SHP77 treated with DMSO at 0.1 percent for 48 hours (cell line): ENCODE measurements at regions not wholly inside any gene's neighbourhood (a gene's known extent, or its start where the extent isn't known, plus 50 kb on each side); places are given as distances from the start of the nearest gene placed in this dataset.

Experiments used
- DNase-seq: peaks from one replicate; lab custom pipeline; 2025; lab: John Stamatoyannopoulos, UW

GRCh38 chr5:117299224-117299935 is 724.8 kb upstream of the SEMA6A start:
- no peak for DNase-seq

DNA sequence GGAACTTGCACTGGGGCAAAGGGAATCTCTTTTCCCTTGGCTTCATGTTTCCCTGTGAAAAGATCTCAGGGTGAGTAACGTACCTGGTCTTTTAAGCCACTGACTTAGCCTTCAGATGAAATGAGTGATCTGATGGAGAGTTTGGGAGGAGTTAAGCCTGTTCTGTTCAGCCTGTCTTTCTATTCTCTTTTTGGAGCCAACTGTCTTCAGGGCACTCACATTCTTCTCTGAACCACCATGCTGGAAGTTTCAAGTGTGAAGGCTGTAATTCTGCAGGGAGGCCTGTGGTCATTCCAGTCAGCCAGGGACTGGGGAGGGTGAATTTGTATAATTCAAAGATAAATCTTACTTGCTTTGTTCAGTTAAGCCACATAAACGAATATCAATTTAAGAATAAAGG is 722.2 kb upstream of the SEMA6A start:
- DNase-seq = no peak

DNA sequence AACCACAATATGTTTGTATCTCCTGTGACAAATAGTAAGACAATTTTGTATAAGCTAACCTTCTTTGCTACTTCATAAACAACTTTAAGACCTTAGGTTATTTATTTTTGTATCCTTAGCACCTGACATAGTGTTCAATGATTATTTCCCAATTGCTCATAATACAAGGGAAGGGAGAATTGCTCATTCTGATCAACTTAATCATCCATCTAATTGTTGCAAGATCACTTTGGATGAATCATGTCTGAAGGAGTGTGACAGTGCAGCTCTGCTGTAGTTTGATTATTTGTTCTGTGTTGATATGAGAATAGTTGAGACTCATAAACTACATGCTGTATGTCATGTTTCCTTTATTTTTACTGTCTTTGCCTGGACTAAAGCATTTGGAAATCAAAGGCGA is 721.3 kb upstream of the SEMA6A start:
- DNase-seq = no peak

- DNase-seq = no peak
Measured at GRCh38 chr5:117286813-117287212, 712.2 kb upstream of the SEMA6A start.

GRCh38 chr5:117271656-117272055 is 697.0 kb upstream of the SEMA6A start:
- no peak for DNase-seq

DNA sequence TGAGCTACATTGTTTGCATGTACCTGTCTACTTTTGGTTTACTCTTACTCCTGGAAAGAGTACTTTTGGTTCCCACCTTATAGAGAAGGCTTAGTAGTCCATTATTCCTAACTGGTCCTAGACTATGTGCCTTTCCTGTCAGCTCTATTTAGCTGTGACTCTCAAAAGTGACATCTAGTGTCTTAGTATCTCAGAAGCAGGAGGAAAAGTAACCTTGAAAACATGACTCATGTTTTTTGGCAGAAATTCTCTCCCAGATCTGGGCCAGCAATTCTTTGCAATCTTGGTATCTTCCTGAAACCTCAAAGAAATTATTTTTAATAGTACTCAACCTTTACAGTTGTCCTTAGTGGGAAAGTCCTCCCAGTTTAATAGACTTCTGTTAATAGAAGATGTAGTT is 691.7 kb upstream of the SEMA6A start:
- DNase-seq = no peak

GRCh38 chr5:117263231-117263630 is 688.6 kb upstream of the SEMA6A start:
- DNase-seq = no peak

DNA sequence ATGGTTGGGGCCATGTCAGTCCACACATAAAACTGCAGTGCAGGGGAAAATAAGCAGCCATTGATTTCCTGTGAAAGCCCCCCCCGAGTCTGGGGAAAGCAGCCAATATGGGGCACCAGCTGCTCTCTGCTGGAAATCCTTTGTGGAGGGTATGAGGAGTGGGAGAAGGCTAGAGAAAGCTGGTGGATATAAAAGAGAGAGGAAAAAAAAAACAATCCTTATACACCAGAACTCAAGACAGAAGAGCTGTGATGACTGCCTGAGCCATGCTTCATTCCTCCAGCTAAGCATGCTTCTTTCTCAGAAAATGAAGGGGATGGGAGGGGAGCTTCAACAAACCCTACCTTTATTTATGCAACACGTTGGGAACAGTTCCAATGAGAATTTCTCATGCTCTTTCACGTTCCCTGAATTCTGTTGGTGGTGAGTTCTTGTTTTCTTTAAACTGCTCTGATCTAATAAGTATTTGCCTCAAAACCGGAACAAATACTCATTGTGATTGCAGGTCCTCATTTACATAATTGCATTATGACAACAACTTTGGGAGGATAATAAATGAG is 688.0 kb upstream of the SEMA6A start:
- no peak for DNase-seq

DNA sequence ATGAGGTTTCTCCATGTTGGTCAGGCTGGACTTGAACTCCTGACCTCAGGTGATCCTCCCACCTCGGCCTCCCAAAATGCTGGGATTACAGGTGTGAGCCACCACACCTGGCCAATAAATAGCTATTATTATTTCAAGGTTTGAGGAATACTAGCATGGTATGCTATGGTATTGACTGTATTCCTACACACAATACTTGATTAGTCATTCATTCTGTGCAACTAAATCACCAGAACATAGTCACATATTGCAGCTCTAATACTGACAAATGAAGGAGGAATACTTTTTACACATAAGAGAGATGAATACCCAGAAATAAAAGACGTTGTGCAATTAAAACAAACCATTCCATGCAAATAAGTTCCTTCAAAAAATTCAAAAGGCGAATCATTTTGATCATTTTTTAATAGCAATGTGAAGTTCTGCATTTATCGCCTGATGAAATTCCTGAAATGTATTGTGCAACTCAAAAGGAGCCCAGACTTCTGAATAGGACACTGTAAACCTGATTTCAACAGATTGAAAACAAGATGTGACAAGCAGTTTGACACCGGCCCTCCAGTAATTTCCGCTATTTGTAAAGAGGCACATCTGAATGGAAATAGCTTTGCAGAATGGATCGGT is 687.4 kb upstream of the SEMA6A start:
- DNase-seq = no peak

DNA sequence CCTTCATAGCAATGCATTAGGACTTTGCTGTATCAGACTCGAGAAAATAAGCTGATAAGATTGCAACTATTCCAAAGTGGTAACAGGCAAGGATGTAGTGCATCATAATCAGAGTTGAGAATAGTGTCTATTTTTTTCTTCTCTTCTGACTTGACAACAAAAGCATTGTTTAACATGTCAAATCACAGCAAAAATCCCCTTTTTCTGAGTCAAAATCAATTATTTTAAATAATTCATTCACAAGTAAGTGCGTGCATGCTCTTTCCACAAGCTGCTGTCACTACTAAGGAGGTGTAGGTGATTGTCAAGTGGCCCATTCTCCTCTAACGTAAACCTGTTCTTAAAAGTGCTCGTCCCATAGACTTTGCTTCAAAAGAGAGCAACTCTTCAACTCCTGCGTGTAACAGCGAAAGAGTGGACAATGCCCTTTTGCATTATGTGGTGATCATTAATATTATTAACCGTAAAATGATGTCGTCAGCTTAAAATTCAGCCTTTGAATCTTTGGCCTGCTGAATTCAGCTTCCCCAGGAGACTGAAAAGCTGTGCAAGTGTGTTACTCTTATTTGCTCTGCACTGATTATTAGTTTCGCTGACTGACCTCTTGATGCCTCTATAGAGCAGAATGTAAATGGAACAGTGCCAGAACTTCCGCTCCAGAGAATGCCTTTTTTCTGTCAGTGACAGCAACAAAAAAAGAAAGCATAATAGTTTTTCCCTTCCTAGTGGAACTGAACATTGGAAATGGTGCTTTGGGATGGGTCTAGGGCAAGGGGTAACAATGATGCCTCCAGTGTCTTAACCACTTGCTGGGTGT is 680.8 kb upstream of the SEMA6A start:
- no peak for DNase-seq

GRCh38 chr5:117252566-117252965 is 677.9 kb upstream of the SEMA6A start:
- no peak for DNase-seq

DNA sequence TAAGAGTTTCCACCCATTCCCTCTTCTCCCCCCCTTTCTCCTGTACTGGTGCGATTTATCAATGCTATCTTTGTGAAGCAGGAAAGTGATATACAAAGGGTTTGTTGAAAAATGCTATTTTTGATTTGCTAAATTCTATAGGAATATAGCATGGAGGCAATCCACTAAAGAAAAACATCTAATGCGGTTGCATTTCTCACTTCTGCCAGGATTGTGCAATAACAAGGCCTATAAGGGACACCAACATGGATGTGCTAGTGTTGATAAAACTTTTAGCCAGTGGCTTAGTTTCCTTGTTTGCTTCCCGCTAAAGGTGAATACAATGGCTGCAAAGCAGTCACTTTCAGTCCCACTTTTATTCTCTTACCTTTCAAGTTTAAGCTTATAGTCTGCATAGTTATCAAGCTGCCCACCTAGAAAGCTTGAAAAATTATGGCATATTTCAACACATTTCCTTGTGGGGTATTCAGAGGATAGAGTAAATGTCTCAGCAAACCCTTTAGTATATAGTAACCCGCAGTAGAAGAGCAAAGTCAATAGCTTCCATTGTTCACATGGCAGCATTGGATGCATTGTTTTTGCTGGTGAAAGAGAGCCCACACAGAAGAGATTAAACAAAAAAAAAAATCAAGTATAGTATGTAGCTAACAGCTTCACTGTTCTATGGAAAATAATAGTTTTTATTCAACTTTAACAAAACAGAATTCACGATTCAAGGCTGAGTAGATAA is 674.6 kb upstream of the SEMA6A start:
- DNase-seq = no peak

- no peak for DNase-seq
Measured at GRCh38 chr5:117246424-117246823, 671.8 kb upstream of the SEMA6A start.

GRCh38 chr5:117245130-117245529 is 670.5 kb upstream of the SEMA6A start:
- DNase-seq = no peak

DNA sequence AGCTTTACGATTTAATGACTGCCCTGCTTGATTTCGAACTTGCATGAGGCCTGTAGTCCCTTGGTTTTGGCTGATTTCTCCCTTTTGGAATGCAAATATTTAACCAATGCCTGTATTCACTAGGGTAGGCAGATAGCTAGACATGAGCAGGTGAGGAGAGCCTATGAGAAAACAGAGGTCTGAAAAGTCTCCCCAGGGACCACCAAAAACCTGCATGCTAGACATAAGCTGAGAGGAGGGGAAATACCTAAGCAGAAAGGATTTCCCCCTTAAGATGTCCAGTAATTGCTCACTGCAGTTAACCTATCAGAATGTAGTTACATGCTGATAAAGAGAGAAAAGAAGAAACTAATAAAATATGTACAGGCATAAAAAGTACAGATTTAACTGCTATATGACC is 667.4 kb upstream of the SEMA6A start:
- no peak for DNase-seq

GRCh38 chr5:117236941-117237340 is 662.3 kb upstream of the SEMA6A start:
- no peak for DNase-seq

DNA sequence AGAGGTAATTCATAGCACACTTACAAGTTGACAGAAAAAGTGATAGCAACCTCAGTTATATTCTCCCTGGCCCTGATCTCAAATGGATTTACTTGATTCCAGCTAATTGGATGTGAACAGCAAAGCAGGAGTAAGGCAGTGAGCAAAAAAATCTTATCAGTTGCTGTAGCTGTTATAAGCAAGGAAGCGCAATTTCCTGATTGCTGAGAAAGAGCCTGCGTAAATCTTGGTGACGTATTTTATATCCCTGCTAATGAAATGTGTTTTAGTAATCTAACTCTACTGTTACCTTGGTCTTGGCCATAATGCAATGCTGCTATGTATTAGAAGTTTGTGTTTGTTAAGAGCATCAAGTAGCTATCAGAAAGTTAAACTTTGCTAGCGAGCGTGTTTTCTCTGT is 661.2 kb upstream of the SEMA6A start:
- DNase-seq = no peak

DNA sequence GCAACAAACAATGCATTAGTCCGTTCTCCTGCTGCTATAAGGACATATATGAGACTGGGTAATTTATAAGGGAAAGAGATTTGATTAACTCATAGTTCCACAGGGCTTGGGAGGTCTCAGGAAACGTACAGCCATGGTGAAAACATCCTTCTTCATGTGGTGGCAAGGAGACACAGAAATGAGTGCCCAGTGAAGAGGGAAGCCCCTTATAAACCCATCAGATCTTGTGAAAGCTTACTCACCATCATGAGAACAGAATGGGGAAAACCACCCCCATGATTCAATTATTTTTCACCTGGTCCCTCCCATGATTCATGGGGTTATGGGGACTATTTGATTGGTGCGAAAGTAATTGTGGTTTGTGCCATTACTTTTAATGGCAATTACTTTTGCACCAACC is 655.8 kb upstream of the SEMA6A start:
- DNase-seq = no peak

DNA sequence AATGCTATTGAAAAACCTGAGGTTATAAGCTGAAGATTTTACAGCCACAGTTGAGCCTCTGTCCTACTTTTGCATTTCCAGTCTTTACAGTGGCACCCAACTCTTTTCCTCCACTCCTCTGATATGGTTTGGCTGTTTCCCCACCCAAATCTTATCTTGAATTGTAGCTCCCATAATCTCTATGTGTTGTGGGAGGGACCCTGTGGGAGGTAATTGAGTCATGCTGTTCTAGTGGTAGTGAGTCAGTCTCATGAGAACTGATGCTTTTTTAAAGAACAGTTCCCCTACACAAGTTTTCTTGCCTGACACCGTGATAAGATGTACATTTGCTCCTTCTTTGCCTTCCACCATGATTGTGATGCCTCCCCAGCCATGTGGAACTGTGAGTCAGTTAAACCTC is 646.1 kb upstream of the SEMA6A start:
- DNase-seq = no peak

DNA sequence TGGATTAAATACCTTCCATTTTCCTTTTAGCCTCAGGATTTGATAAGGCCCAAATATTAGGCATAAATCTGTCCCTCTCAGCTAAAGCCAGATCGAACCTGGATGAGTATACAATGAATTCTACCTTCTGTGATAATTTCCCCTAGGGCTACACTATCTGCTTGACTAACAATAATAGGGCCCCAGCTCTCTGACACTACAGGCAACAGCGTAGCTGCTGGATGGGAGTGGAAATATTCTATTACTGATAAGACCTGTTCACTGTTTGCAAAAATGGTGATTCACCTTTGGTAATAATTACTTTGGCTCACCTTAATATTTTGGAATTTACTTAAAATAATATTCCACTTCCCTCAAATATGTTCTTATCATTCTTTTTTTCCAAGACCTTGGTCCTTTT is 644.2 kb upstream of the SEMA6A start:
- DNase-seq = no peak

GRCh38 chr5:117212866-117213265 is 638.2 kb upstream of the SEMA6A start:
- DNase-seq = no peak

DNA sequence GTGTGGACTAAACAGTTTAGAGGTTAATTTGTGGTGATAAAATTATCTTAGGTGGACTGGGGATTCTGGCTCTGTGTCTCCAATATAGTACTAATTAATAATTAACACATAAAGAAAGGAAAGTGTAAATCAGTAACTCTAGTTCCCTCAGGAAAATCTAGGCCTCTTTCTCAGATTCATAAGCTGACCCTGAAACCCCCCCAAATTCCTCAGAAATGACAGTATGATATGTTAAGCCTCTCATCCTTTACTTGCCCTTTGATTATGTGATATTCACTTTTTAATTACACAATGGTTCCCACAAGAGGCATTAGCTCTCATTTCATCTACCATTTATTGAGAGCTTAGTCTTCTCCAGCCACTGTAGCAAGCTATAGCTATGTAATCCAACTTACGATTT is 636.2 kb upstream of the SEMA6A start:
- no peak for DNase-seq
